Left cardiac atrium (tissue), 4 donors: ENCODE measurements at regions not wholly inside any gene's neighbourhood (a gene's known extent, or its start where the extent isn't known, plus 50 kb on each side); places are given as distances from the start of the nearest gene placed in this dataset.
A peak's percentile ranks its signal among the peaks of the same experiment; 100 is the strongest.
"Not testable (repeated sequence)": the region's sequence is repeated elsewhere in the genome, so short reads cannot be mapped to it uniquely, and the experiment has no call there.

Source experiments
- ATAC-seq, 2 donors: fragments of 200-7000 bp; cut with Tn5 transposase; one replicate each; pipeline ENCODE4 v1.9.1; 2020; ENCODE audit warnings: mild to moderate bottlenecking in 2 of 2, moderate library complexity in 2 of 2
- DNase-seq: peaks from one replicate; pipeline ENCODE4 v3.0.0-alpha.2; 2020
- intact Hi-C, 2 donors: fragments of 100-400 bp; cut with DNase I; formaldehyde crosslinking; loops; one replicate each; pipeline versions ENCODE4 v1.14.1 to v1.15.1; 2022 to 2023
- donor health status: DM: no; HTN: yes; CAD: no.
- donor health status: DM: no; HTN: yes; CAD: no; lungs with severe emphysema.
- donor health status: DM: yes; HTN: yes; CAD: no.
- donor health status: Dilated cardiomyopathy.

DNA sequence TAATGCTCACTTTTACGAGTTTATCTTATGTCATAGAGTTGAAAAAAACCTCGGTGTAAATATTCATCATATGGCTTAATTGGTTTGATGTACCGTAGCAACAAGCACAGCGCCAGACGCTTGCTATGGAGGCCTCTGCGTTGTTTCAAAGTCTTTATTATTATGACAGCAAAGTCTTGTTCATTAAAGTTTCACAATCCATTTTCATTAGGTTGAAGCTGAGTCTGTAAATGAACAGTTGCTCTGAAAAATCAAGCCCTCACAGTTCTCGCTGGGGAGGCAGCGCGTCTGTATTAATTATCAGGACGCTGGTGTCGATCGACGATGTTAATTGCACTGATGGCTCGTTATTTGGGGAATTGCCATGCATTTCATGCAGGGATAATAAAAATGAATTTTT lies 185.6 kb downstream of the INSC start:
- intact Hi-C loops: no loop called here
- ATAC-seq (no peak), DNase-seq (no peak)

DNA sequence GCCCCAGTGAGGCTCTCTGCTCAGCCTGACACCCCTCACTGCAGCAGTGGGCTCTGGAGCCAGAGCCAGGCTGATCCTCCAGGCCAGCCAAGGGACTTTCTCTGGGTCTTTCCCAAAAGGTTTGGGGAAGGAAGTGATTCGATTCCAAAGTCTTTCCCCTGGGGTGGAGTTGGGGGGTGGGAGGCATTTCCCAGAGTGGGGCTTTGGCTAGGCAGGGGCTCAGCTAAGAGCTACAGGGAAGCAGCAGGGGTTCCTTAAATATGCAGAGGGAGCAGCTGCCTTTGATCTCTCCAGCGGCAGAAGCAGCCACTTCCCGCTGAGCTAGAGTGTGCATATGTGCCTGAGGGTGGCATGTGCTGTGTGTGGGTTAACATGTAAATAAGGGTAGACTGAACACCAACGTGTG lies 192.9 kb downstream of the INSC start:
- ATAC-seq (no peak), DNase-seq (no peak)
- intact Hi-C loops: no loop called here

DNA sequence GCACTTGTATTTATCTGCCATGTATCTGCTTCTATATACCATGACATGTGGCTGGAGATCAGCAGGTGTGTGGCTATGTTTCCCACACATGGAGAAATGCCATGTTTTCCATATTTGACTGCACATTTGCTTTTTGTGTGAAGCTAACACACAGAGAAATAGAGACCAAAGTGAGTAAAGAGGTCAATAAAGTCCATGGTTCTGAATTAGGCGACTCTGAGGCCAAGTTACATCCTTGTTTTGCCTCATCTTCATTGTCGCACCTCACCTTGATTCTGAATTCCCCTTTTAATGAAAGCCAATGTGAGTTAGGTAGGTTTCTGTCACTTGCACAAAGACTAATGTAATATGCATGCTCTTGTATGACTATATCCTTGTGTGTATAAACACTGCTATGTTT lies 194.1 kb downstream of the INSC start:
- ATAC-seq: no peak
- intact Hi-C loops: no loop called here
- DNase-seq: no peak

DNA sequence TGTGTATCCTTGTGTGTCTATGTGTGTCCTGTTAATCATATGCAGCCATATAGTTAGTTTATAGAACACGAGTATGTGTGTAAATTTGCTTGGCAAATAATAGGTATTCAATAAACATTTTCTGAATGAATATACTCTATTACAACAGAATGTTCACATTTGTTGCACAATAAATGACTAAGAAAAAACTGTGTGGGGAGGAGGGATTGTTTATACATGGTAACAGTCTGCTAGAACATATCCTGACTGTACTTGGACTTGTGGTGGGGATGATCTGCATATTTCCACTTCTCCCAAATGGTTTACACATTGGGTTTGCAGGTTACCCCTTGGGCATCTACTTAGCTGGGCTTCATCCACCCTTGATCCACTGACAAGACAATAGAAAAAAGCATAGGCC lies 194.6 kb downstream of the INSC start:
- no peak for ATAC-seq
- intact Hi-C loops: no loop called here
- DNase-seq: no peak

DNA sequence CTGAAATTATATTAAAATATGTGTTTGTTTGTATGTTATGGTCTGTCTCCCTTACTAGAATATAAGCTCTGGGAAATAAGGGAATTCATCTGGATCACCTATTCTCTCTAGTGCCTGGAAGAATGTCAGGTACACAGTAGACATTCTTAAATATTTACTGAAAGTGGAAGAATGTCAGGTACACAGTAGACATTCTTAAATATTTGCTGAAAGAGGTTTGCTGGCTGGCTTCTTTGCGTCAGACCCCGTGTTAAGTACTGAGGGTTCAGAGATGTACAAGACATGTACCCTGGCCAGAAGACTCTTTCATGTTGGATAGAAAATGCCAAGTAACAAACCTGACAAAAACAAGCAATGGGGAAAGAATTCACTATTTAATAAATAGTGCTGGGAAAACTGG lies 199.1 kb downstream of the INSC start:
- DNase-seq: no peak
- intact Hi-C loops: no loop called here
- ATAC-seq: no peak

DNA sequence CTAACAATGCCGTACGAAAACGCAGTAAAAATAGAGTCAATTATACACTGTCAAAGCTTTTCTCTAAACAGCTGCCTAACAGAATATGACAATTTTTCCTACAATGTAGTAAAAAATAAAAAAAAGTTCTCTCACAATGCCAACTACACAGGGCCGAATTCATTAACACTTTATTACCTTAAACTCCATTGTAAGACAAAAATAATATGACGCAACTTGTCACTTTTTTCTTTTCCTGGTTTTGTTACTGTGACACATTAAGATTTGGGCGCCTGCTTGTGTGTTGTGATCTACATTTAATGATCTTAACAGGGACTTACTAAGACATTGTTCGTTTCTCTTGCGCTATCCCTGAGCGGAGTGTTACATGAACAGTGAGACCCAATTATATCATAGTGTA lies 204.1 kb downstream of the INSC start:
- DNase-seq: no peak
- intact Hi-C loops: no loop called here
- ATAC-seq: no peak

DNA sequence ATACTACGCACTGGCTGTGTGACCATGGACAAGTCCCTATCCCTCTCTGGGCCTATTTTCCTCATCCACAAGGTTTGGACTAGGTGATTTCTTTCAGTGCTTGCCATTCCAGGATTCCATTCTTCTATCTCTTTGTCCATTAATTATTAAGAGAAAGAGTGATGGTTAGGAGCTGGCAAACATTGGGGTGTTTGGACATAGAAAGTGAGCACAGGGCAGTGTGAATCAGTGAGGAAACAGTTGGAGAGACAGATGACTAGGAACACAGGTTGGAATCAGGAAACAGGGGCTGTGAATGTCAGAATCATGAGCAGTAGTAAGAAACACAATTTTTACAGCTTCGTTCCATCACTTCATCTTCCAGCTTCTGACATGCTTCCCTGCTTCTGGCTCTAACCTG lies 211.8 kb downstream of the INSC start:
- DNase-seq: no peak
- intact Hi-C loops: loop anchor here in 1 of 2 donors (5.0 to 10.0 kb wide), 2 partner anchors 321 to 658 kb away; no protein-coding TSS in a partner anchor
- ATAC-seq: no peak

DNA sequence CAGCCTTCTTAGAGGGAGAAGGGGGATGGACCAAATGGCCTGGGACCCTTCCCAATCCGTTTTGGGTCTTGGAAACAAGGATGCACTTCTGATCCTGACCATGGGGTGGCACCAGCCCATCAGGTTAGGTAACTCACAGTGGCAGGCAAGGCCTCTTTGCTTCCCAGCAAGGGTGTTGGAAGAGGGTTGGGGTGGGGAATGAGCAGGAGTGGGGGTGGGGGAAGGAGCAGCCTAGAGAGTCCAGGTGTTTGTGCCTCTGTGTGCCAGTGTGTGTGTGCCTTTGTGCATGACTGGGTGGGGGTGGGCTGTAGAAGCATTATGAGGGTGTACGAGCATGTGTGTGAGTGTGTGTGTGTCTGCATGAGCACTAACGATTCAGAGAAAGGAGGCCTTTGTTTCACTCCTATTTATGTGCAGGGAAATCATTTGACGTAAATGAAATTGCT lies 213.1 kb downstream of the INSC start:
- ATAC-seq (peak; percentile 90 to 92), DNase-seq (peak; percentile 56)
- intact Hi-C loops: loop anchor here in 1 of 2 donors (5.0 to 10.0 kb wide), 2 partner anchors 319 to 657 kb away; no protein-coding TSS in a partner anchor

DNA sequence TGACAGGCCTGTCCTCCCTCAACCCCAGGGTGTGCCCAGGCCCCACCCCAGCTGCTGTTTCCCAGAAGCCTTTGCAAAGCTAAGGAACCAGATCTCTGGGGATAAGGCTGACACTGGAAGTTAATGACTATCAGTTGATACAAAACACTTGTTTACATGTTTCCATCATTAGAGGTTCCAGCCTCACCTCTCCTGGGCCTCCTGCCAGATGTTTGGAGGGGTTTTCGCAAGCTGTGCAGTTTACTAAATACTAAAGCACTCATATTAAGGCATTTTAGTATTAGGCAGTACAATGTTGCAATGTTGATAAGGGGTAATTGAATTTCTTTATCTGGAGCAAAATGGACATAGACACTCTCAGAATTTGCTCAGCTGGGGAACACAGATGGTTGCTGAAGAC lies 218.7 kb downstream of the INSC start:
- DNase-seq: no peak
- ATAC-seq: peak in 1 of 2 donors; percentile 38
- intact Hi-C loops: no loop called here

DNA sequence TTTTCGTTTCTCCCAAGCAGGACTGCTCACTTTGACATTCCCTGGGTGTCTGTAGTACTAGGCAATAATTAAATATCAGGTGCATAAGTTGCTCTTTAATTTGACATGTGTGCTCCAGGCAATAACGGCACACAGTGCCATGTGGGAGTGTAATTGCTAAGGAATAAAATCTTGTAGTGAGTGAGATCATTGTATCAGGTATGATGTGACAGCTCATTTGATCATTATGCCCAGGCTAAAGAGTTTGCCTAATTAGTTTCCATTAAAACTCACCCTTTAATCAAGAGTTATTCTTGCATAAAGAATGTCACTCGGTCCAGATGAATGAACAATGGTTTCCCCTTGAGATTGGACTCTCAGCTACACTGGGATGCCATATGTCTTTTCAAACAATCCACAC lies 220.0 kb downstream of the INSC start:
- intact Hi-C loops: no loop called here
- no peak for ATAC-seq
- no peak for DNase-seq

DNA sequence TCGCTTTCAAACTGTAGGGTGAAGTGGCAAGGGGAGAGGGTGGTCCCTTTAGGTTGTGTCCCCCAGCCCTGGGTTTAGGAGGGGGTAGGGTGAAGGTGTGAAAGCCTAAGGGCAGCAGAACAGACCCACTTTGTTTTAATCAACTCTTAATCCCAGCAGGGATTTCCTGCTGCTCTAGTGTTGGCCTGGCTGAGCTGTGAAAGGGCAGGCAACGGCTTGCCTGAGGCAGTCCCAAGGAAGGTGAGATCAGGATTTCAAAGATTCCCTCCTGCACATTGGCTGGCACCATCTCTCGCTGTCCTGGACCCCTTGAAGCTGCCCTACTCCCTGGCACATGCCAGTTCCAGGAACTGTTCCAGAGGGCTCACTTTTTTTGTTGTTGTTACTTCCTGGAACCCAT lies 221.3 kb downstream of the INSC start:
- ATAC-seq: no peak
- intact Hi-C loops: no loop called here
- no peak for DNase-seq

DNA sequence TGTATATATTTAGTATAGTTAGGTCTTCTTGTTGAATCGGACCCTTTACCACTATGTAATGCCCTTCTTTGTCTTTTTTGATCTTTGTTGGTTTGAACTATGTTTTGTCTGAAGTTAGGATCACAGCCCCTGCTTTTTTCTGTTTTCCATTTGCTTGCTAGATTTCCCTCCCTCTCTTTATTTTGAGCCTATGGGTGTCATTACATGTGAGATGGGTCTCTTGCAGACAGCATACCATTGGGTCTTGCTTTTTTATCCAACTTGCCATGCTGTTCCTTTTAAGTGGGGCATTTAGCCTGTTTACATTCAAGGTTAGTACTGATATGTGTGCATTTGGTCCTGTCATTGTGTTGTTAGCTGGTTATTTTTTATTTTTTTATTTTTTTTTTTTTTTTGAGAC lies 224.6 kb downstream of the INSC start:
- no peak for DNase-seq
- intact Hi-C loops: no loop called here
- ATAC-seq: no peak

DNA sequence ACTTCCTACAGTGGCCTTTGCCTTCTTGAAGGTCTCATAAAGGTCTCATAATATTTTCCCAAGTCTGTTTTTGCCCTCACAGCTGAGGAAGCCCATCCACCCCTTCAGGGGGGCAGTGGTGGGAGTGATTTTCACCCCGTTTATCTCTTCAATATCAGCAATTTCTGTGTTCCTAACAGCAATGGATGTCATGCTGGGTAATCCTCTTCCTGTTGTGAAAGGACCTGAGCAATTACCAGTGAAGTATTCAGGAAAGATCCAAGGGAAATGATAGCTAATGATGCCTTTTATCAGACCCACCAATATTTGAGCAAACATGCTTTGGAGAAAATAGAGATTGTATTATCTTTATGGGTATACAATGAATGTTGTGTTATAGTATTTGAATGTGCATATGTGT lies 226.9 kb downstream of the INSC start:
- DNase-seq (no peak), ATAC-seq (no peak)
- intact Hi-C loops: no loop called here

DNA sequence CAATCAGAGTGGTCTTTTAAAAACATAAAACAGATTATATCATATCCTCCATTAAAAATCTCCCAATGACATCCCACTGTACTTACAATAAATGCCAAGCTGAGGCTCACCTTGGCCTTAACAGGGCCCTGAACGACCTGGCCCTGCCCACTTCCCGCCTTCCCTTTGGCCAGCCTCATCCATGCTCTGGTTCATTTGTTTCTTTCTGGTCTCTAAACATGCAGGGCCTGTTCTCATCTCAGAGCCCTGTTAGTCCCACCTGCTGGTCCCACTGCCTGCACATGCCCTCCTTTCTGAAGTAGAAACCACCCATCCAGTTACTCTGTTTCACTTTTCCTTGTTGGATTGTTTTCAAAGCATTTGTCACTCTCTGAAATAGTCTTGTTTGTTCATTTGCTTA lies 227.4 kb downstream of the INSC start:
- ATAC-seq (no peak), DNase-seq (no peak)
- intact Hi-C loops: no loop called here

DNA sequence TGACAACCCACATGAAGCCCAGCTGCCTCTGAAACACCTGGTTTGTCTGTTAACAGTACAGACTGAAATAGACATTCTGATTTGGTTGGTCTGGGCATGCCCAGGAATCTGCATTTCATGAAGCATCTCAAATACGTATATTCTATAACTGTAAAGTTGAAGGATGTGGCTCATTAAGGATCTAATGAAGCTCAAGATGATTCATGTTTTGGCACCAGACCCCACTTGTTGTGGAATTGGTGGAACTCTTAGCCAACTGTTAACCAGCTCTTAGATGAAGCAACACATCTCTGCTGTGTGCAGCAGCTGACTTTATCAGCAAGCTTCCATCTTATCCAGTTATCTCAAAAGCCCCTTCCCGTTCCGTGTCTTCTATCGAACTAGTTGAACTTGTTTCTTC lies 232.2 kb downstream of the INSC start:
- intact Hi-C loops: no loop called here
- DNase-seq (no peak), ATAC-seq (no peak)

DNA sequence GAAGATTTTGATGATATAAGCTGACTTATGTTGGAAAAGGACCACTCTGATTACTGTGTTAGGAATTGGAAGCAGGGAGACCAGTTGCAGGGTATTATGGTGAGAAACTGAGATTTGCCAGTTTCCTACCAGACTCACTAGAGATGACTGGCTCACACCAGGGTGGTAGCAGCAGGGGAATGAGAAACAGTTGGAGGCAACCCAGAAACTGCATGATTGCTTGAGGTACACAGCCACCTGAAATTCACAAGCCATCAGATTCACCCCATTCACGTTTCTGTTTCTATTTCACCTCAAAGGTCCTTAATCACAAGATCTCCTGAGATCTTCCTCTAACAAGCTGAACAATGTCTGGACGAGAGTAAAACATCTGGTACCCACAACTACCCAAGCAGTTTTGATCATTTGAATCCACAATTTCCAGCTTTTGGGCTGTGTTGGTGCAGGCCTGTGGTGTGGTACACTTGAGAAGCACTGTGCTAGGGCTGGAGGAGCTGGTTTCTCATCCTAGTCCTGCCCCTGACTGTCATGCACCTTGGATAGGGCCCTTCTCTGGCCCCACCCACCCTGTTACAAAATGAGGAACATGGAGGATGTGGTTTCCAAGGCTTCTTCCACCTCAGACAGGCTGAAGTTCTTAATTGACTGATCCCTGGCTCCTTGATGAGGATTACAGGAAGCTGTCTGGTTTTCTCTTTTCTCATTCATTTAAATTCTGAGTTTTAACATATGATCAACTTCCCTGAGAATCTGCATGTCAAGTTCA lies 233.4 kb downstream of the INSC start:
- DNase-seq: no peak
- no peak for ATAC-seq
- intact Hi-C loops: no loop called here

DNA sequence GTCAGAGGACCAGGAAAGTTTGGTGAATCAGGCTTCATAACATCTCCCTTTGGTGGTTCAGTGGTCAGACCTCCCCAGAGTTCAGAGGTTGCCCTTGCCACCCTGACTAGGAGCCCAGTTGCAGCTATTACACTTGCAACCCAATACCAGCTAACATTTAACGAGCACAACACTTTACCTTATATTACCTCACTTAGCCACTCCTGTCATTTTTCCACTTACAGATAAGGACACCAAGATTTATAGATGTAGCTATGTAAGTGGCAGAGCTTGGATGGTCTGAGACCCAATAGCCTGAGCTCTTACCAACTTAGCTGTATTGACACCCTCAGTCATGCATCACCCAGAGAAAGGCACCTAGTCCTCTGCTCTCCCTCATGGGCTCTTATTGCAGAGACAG lies 234.7 kb downstream of the INSC start:
- no peak for ATAC-seq
- intact Hi-C loops: no loop called here
- DNase-seq: no peak

DNA sequence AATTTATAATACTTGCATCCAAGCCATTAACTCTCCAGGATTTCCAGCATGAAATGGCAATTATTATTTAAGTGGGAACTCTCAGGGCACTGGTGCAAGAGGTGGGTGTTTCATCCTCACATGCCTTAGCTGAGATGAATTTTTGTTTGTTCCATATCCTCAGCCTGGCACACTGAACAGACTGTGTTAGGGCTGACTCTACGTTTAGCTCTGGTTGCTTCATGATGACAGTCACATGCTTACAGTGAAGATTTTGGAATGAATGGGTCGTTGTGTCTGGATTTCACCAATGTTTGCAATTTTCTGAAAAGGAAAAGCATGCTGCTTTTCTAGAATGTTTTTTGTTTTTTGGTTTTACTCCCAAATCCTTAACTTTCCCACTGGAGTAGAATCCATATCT lies 246.6 kb downstream of the INSC start:
- intact Hi-C loops: no loop called here
- ATAC-seq (no peak), DNase-seq (no peak)

DNA sequence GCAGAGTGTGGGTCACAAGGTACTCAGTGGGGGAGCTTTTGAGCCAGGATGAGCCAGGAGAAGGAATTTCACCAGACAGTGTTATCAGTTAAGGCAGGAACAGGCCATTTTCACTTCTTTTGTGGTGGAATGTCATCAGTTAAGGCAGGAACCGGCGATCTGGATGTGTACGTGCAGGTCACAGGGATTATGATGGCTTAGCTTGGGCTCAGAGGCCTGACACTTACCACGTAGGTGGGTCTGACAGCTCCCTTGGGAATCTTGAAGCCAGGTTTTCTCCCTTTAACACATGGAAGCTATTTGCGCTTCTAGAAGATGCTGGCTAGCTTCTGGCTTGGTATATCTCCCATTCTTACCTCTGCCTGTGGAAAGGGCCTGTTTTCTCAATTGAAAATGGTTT lies 250.6 kb downstream of the INSC start:
- ATAC-seq, intact Hi-C loops: not testable (repeated sequence)

DNA sequence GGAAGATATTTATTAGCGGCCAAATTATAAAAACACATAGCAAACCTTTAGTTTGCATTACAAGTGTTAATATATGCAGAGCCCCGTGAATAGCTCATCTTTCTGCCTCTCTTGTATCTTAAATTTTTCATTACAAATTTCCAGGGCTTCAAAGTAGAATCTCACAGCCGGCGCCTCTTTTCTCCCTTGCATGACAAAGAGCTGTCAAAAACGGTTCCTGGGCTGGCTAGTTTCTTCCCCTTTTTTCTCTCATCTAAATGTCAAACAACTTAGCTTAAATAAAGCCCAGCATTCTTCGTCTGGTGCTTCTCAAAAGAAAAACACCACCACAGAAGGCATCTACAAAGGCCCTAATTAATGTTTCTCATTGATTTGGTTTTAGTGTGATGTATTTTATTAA lies 253.0 kb downstream of the INSC start:
- intact Hi-C loops: no loop called here
- DNase-seq: no peak
- no peak for ATAC-seq

More for the DNA sequence above, 250.6 kb downstream of the INSC start:
- DNase-seq: not testable (repeated sequence)

DNA sequence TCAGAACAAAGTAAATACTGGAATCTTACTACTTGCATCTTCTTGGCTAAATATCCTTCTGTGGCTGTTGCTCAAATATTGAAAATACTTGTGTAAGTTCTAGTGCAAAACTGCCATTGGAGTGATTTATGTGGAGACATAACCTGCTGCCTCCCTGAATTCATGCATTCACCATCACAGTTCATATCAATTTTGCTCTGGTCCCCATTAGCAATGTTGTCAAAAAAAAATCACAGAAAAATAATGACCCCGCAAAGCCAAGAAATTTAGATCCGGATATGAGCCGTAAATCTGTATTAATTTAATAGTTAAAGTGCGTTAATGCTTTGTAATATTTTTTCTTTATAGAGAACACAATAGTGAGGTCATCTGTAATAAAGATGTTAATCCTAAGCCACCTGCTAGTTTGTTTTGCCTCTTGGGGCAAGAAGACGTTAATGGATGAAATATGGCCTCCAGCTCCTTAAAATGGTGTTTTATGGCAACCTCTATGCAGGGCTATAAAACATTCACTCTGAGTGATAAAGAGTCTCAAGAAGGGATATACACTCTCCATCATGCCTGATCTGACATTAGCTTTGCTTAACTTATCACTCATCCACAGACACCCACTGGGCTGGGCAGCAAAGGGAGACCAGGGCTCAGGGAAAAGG lies 255.9 kb downstream of the INSC start:
- intact Hi-C loops: no loop called here
- DNase-seq (no peak), ATAC-seq (no peak)
